GM13976 (cell line): ENCODE measurements at regions not wholly inside any gene's neighbourhood (a gene's known extent, or its start where the extent isn't known, plus 50 kb on each side); places are given as distances from the start of the nearest gene placed in this dataset.

ENCODE experiments used
- DNase-seq: peaks from one replicate; pipeline ENCODE4 v3.0.0; 2012; ENCODE audit warnings: low spot score
- CTCF ChIP-seq: IDR thresholded peaks from 2 replicates; pipeline ENCODE4 v1.5.1; 2012; ENCODE audit warnings: borderline replicate concordance, mild to moderate bottlenecking; ENCODE audit not compliant: insufficient read depth; ENCODE audit errors: extremely low read depth, missing control alignments, control extremely low read depth
- in situ Hi-C: fragments of 300-500 bp; cut with MboI; formaldehyde crosslinking; loops from one replicate; pipeline ENCODE4 v1.12.0; 2022; ENCODE audit warnings: low sequenced_read_pairs, mixed read lengths, inconsistent platforms; ENCODE audit not compliant: unreplicated experiment

- DNase-seq: no peak
- TF ChIP-seq CTCF: no peak
- in situ Hi-C loops: no loop called here
Measured at GRCh38 chr12:115470977-115471376, 787.0 kb upstream of the TBX3 start.

GRCh38 chr12:115470526-115470925, 786.6 kb upstream of the TBX3 start:
- in situ Hi-C loops: no loop called here
- TF ChIP-seq CTCF: no peak
- no peak for DNase-seq

- no peak for TF ChIP-seq CTCF
- in situ Hi-C loops: no loop called here
- no peak for DNase-seq
Measured at GRCh38 chr12:115468087-115468510, 784.1 kb upstream of the TBX3 start.

- TF ChIP-seq CTCF: no peak
- in situ Hi-C loops: no loop called here
- no peak for DNase-seq
Measured at GRCh38 chr12:115467531-115467930, 783.6 kb upstream of the TBX3 start.

- DNase-seq: no peak
- no peak for TF ChIP-seq CTCF
- in situ Hi-C loops: no loop called here
Measured at GRCh38 chr12:115466076-115466475, 782.1 kb upstream of the TBX3 start.

GRCh38 chr12:115464661-115465060, 780.7 kb upstream of the TBX3 start:
- no peak for DNase-seq
- in situ Hi-C loops: no loop called here
- no peak for TF ChIP-seq CTCF

- DNase-seq: no peak
- in situ Hi-C loops: no loop called here
- TF ChIP-seq CTCF: no peak
Measured at GRCh38 chr12:115464111-115464581, 780.2 kb upstream of the TBX3 start.
